CD4-positive, alpha-beta T cell (primary cell): ENCODE measurements at regions not wholly inside any gene's neighbourhood (a gene's known extent, or its start where the extent isn't known, plus 50 kb on each side); places are given as distances from the start of the nearest gene placed in this dataset.

Experiments used
- ATAC-seq: fragments of 200-7000 bp; cut with Tn5 transposase; one replicate; pipeline ENCODE4 v1.10.0; 2022; ENCODE audit warnings: mild to moderate bottlenecking; ENCODE audit not compliant: poor library complexity
- CTCF ChIA-PET: fragments of 350-600 bp; sonication (Branson Sonifier 250); formaldehyde crosslinking; loops from one replicate; lab custom pipeline; 2021; ENCODE audit warnings: antibody characterized with exemption, inconsistent platforms; lab: Charles Lee
- POLR2A ChIA-PET: fragments of 350-600 bp; sonication (Branson Sonifier 250); formaldehyde crosslinking; loops from one replicate; lab custom pipeline; 2021; ENCODE audit warnings: antibody characterized with exemption, inconsistent platforms; lab: Charles Lee
- DNase-seq, 14 experiments: peaks; one replicate each; pipeline ENCODE4 v3.0.0-alpha.2; 2013 to 2020; ENCODE audit warnings: mixed read lengths in 2 of 14
- H3K27ac ChIP-seq, 2 donors: one replicate each; pipeline versions ENCODE4 v1.5.1 to v1.7.0; 2013; ENCODE audit warnings: low read length in 2 of 2, low read depth in 1 of 2, mild to moderate bottlenecking in 1 of 2
- H3K27me3 ChIP-seq, 2 experiments: 1 replicate in 1 of 2; 2 replicates in 1 of 2; pipeline versions ENCODE4 v1.6.1 to v1.7.0; 2013; ENCODE audit warnings: low read length in 2 of 2, control low read depth in 1 of 2, mild to moderate bottlenecking in 1 of 2, moderate library complexity in 1 of 2; ENCODE audit not compliant: insufficient read depth in 2 of 2, control insufficient read depth in 1 of 2
- H3K36me3 ChIP-seq: one replicate; pipeline ENCODE4 v1.6.1; 2013; ENCODE audit warnings: low read length, control low read depth; ENCODE audit not compliant: insufficient read depth
- H3K4me1 ChIP-seq: one replicate; pipeline ENCODE4 v1.6.1; 2013; ENCODE audit warnings: low read length, control low read depth; ENCODE audit not compliant: insufficient read depth
- H3K4me3 ChIP-seq: one replicate; pipeline ENCODE4 v1.5.1; 2013; ENCODE audit warnings: mild to moderate bottlenecking, low read length, moderate library complexity
- H3K9me3 ChIP-seq, 2 experiments: 1 replicate in 1 of 2; 2 replicates in 1 of 2; pipeline versions ENCODE4 v1.6.1 to v1.7.0; 2013; ENCODE audit warnings: low read length in 2 of 2, mild to moderate bottlenecking in 2 of 2, control low read depth in 1 of 2, moderate library complexity in 1 of 2; ENCODE audit not compliant: control insufficient read depth in 1 of 2, insufficient read depth in 1 of 2
- H3K27ac Mint-ChIP-seq: one replicate; pipeline ENCODE4 v1.8.0; 2020; ENCODE audit warnings: mixed read lengths
- H3K27me3 Mint-ChIP-seq: one replicate; pipeline ENCODE4 v1.8.0; 2021; ENCODE audit warnings: mixed read lengths
- H3K36me3 Mint-ChIP-seq: one replicate; pipeline ENCODE4 v1.8.0; 2021; ENCODE audit warnings: low read depth, mixed read lengths
- H3K4me1 Mint-ChIP-seq: one replicate; pipeline ENCODE4 v1.8.0; 2021; ENCODE audit warnings: low read depth, mixed read lengths
- H3K4me3 Mint-ChIP-seq: one replicate; pipeline ENCODE4 v1.8.0; 2020; ENCODE audit warnings: mild to moderate bottlenecking, mixed read lengths
- H3K9me3 Mint-ChIP-seq: one replicate; pipeline ENCODE4 v1.8.0; 2020; ENCODE audit warnings: mixed read lengths
- CTCF ChIP-seq: fragments of 200-600 bp; IDR thresholded peaks from one replicate; pipeline ENCODE4 v1.8.0; 2022; ENCODE audit warnings: antibody characterized with exemption, mild to moderate bottlenecking
- intact Hi-C, 2 experiments: fragments of 100-400 bp; cut with DNase I in 1 of 2; cut with micrococcal nuclease in 1 of 2; formaldehyde crosslinking; loops; one replicate each; pipeline versions ENCODE4 v1.15.1 to v1.9.0; 2023 to 2025; cut with DNase I, micrococcal nuclease

- no peak overlapping the region for H3K27ac Mint-ChIP-seq
- ATAC-seq = no peak
- CTCF ChIA-PET = no interaction called here
- Histone ChIP-seq H3K27ac (no peak overlapping the region), H3K9me3 (no peaks in the 10 kb centered on the region), H3K36me3 (no peaks in the 10 kb centered on the region), H3K4me1 (no peaks in the 10 kb centered on the region), H3K27me3 (no peaks in the 10 kb centered on the region), H3K4me3 (no peak overlapping the region)
- H3K4me1 Mint-ChIP-seq = no peaks in the 10 kb centered on the region
- TF ChIP-seq CTCF = no peak
- DNase-seq = no peak
- H3K4me3 Mint-ChIP-seq = no peak overlapping the region
- POLR2A ChIA-PET = no interaction called here
- no peaks in the 10 kb centered on the region for H3K36me3 Mint-ChIP-seq
- no peaks in the 10 kb centered on the region for H3K27me3 Mint-ChIP-seq
- H3K9me3 Mint-ChIP-seq = peaks cover 13% of the 10 kb centered on the region
- intact Hi-C loops = no loop called here
These were observed 88.4 kb upstream of the PRKD1 start for GRCh38 chr14:30016002-30016401.

GRCh38 chr14:30017370-30017993 is 89.8 kb upstream of the PRKD1 start:
- Histone ChIP-seq H3K27me3 (no peaks in the 10 kb centered on the region), H3K4me3 (no peak overlapping the region), H3K4me1 (no peaks in the 10 kb centered on the region), H3K9me3 (no peaks in the 10 kb centered on the region), H3K36me3 (no peaks in the 10 kb centered on the region), H3K27ac (no peak overlapping the region)
- no peak overlapping the region for H3K27ac Mint-ChIP-seq
- H3K9me3 Mint-ChIP-seq = peaks cover 11% of the 10 kb centered on the region
- ChIA-PET CTCF (no interaction called here), POLR2A (no interaction called here)
- no peak for ATAC-seq
- no peak for DNase-seq
- intact Hi-C loops = no loop called here
- TF ChIP-seq CTCF = no peak
- H3K27me3 Mint-ChIP-seq = no peaks in the 10 kb centered on the region
- H3K36me3 Mint-ChIP-seq = no peaks in the 10 kb centered on the region
- H3K4me3 Mint-ChIP-seq = no peak overlapping the region
- H3K4me1 Mint-ChIP-seq = no peaks in the 10 kb centered on the region

GRCh38 chr14:30020271-30020670 is 92.6 kb upstream of the PRKD1 start:
- H3K27ac ChIP-seq = no peak overlapping the region
- no peaks in the 10 kb centered on the region for H3K4me1 ChIP-seq
- Mint-ChIP-seq H3K27ac (no peak overlapping the region), H3K4me1 (no peaks in the 10 kb centered on the region), H3K4me3 (no peak overlapping the region), H3K27me3 (no peaks in the 10 kb centered on the region), H3K36me3 (no peaks in the 10 kb centered on the region), H3K9me3 (peaks cover 14% of the 10 kb centered on the region)
- CTCF ChIA-PET = no interaction called here
- no peak for DNase-seq
- H3K4me3 ChIP-seq = no peak overlapping the region
- no peak for ATAC-seq
- H3K27me3 ChIP-seq = no peaks in the 10 kb centered on the region
- intact Hi-C loops = no loop called here
- no peaks in the 10 kb centered on the region for H3K9me3 ChIP-seq
- POLR2A ChIA-PET = no interaction called here
- no peak for TF ChIP-seq CTCF
- no peaks in the 10 kb centered on the region for H3K36me3 ChIP-seq
